Mesendoderm (in vitro differentiated cells): ENCODE measurements at regions not wholly inside any gene's neighbourhood (a gene's known extent, or its start where the extent isn't known, plus 50 kb on each side); places are given as distances from the start of the nearest gene placed in this dataset.
"Not testable (repeated sequence)": the region's sequence is repeated elsewhere in the genome, so short reads cannot be mapped to it uniquely, and the experiment has no call there.

Experiments
- DNase-seq: peaks from one replicate; pipeline ENCODE4 v3.0.0; 2013
- H2AK5ac ChIP-seq: 2 replicates; pipeline ENCODE4 v1.6.1; 2013; ENCODE audit warnings: low read length, inconsistent platforms
- H2BK120ac ChIP-seq: 2 replicates; pipeline ENCODE4 v1.6.1; 2013; ENCODE audit warnings: low read depth, mild to moderate bottlenecking, low read length, moderate library complexity, mixed read lengths
- H2BK15ac ChIP-seq: replicated peaks from 2 replicates; pipeline ENCODE4 v1.6.1; 2013; ENCODE audit warnings: low read depth, mild to moderate bottlenecking, moderate library complexity
- H2BK5ac ChIP-seq: 2 replicates; pipeline ENCODE4 v1.6.1; 2013; ENCODE audit warnings: low read length, inconsistent platforms
- H3K18ac ChIP-seq: 2 replicates; pipeline ENCODE4 v1.6.1; 2013; ENCODE audit warnings: mild to moderate bottlenecking, low read length, mixed read lengths
- H3K23ac ChIP-seq: one replicate; pipeline ENCODE4 v1.6.1; 2013; ENCODE audit warnings: low read length
- H3K27ac ChIP-seq: 2 replicates; pipeline ENCODE4 v1.5.1; 2013; ENCODE audit warnings: low read depth, mild to moderate bottlenecking, inconsistent platforms, low read length, moderate library complexity
- H3K27me3 ChIP-seq: 2 replicates; pipeline ENCODE4 v1.6.1; 2013; ENCODE audit warnings: low read length, control low read depth, mild to moderate bottlenecking, inconsistent platforms; ENCODE audit not compliant: insufficient read depth, poor library complexity
- H3K36me3 ChIP-seq: 2 replicates; pipeline ENCODE4 v1.6.1; 2013; ENCODE audit warnings: low read length, inconsistent platforms; ENCODE audit not compliant: control insufficient read depth, insufficient read depth
- H3K4ac ChIP-seq: one replicate; pipeline ENCODE4 v1.6.1; 2013; ENCODE audit warnings: low read depth, mild to moderate bottlenecking, low read length, moderate library complexity
- H3K4me1 ChIP-seq: 2 replicates; pipeline ENCODE4 v1.6.1; 2013; ENCODE audit warnings: low read depth, low read length, inconsistent platforms; ENCODE audit not compliant: control insufficient read depth
- H3K4me2 ChIP-seq: 2 replicates; pipeline ENCODE4 v1.6.1; 2013; ENCODE audit warnings: low read length
- H3K4me3 ChIP-seq: 2 replicates; pipeline ENCODE4 v1.5.1; 2013; ENCODE audit warnings: mild to moderate bottlenecking, low read length
- H3K56ac ChIP-seq: one replicate; pipeline ENCODE4 v1.6.1; 2013; ENCODE audit warnings: low read length
- H3K79me1 ChIP-seq: 2 replicates; pipeline ENCODE4 v1.6.1; 2013; ENCODE audit warnings: low read length, inconsistent platforms
- H3K79me2 ChIP-seq: 2 replicates; pipeline ENCODE4 v1.6.1; 2013; ENCODE audit warnings: mild to moderate bottlenecking, low read length; ENCODE audit not compliant: control insufficient read depth, insufficient read depth
- H3K9ac ChIP-seq: 2 replicates; pipeline ENCODE4 v1.6.1; 2013; ENCODE audit warnings: low read length, inconsistent platforms
- H4K5ac ChIP-seq: one replicate; pipeline ENCODE4 v1.6.1; 2013; ENCODE audit warnings: low read length
- H4K8ac ChIP-seq: one replicate; pipeline ENCODE4 v1.6.1; 2013; ENCODE audit warnings: low read depth, mild to moderate bottlenecking, control low read depth, low read length, moderate library complexity
- WGBS: extraction: QIAGEN DNeasy Blood & Tissue Kit; methylation state at CpG from one replicate; pipeline ENCODE4 v1.1.7; 2013; ENCODE audit warnings: low lambda C conversion rate, missing lambda C conversion rate; ENCODE audit not compliant: insufficient coverage; ENCODE audit errors: extremely low coverage; 5-methylcytosine and 5-hydroxymethylcytosine counted together

- Histone ChIP-seq H3K9ac (no peak overlapping the region), H2BK120ac (no peak overlapping the region), H4K8ac (no peak overlapping the region), H3K23ac (no peak overlapping the region), H3K4ac (no peak overlapping the region), H3K36me3 (no peaks in the 10 kb centered on the region), H4K5ac (no peak overlapping the region), H3K27me3 (no peaks in the 10 kb centered on the region), H3K79me2 (no peaks in the 10 kb centered on the region), H2BK15ac (no peak overlapping the region), H3K79me1 (no peaks in the 10 kb centered on the region), H3K4me2 (no peak overlapping the region), H3K4me3 (no peak overlapping the region), H3K18ac (no peak overlapping the region), H3K4me1 (no peaks in the 10 kb centered on the region), H3K27ac (no peak overlapping the region), H2AK5ac (no peak overlapping the region), H2BK5ac (no peak overlapping the region), H3K56ac (no peak overlapping the region)
- no peak for DNase-seq
- no CpG with 5 or more reads among the region's 5 CpGs for WGBS
These were observed 828.4 kb upstream of the SLC10A2 start for GRCh38 chr13:103894626-103895025.

- no peaks in the 10 kb centered on the region for H3K79me2 ChIP-seq
- no peak overlapping the region for H2AK5ac ChIP-seq
- H3K18ac ChIP-seq, result no peak overlapping the region
- no peak overlapping the region for H3K27ac ChIP-seq
- H3K9ac ChIP-seq, result no peak overlapping the region
- H3K79me1 ChIP-seq, result no peaks in the 10 kb centered on the region
- H4K8ac ChIP-seq, result no peak overlapping the region
- H3K56ac ChIP-seq, result no peak overlapping the region
- no peaks in the 10 kb centered on the region for H3K4me1 ChIP-seq
- no peak overlapping the region for H3K23ac ChIP-seq
- H2BK5ac ChIP-seq, result no peak overlapping the region
- H2BK15ac ChIP-seq, result no peak overlapping the region
- no peak overlapping the region for H3K4ac ChIP-seq
- H2BK120ac ChIP-seq, result no peak overlapping the region
- H3K36me3 ChIP-seq, result no peaks in the 10 kb centered on the region
- peak; percentile 37 for DNase-seq
- no peak overlapping the region for H3K4me2 ChIP-seq
- no peak overlapping the region for H3K4me3 ChIP-seq
- WGBS, result no CpG with 5 or more reads among the region's 7 CpGs
- no peak overlapping the region for H4K5ac ChIP-seq
- H3K27me3 ChIP-seq, result no peaks in the 10 kb centered on the region
These were observed 818.0 kb upstream of the SLC10A2 start for GRCh38 chr13:103884101-103884723.

GRCh38 chr13:103883698-103884097 is 817.5 kb upstream of the SLC10A2 start:
- H3K79me2 ChIP-seq, result no peaks in the 10 kb centered on the region
- H2BK120ac ChIP-seq, result no peak overlapping the region
- no peak overlapping the region for H3K27ac ChIP-seq
- H2BK5ac ChIP-seq, result no peak overlapping the region
- H2BK15ac ChIP-seq, result no peak overlapping the region
- no peak overlapping the region for H3K9ac ChIP-seq
- no peaks in the 10 kb centered on the region for H3K27me3 ChIP-seq
- no peak overlapping the region for H3K4me2 ChIP-seq
- peak; percentile 1 for DNase-seq
- H4K5ac ChIP-seq, result no peak overlapping the region
- no peak overlapping the region for H3K4ac ChIP-seq
- H3K18ac ChIP-seq, result no peak overlapping the region
- WGBS, result no CpG with 5 or more reads among the region's 8 CpGs
- H2AK5ac ChIP-seq, result no peak overlapping the region
- no peak overlapping the region for H3K23ac ChIP-seq
- H4K8ac ChIP-seq, result no peak overlapping the region
- H3K4me1 ChIP-seq, result no peaks in the 10 kb centered on the region
- H3K36me3 ChIP-seq, result no peaks in the 10 kb centered on the region
- no peak overlapping the region for H3K56ac ChIP-seq
- no peak overlapping the region for H3K4me3 ChIP-seq
- H3K79me1 ChIP-seq, result no peaks in the 10 kb centered on the region

GRCh38 chr13:103883164-103883563 is 816.9 kb upstream of the SLC10A2 start:
- no peak overlapping the region for H4K8ac ChIP-seq
- H2BK5ac ChIP-seq, result no peak overlapping the region
- no peak overlapping the region for H3K4me3 ChIP-seq
- H3K18ac ChIP-seq, result no peak overlapping the region
- H3K36me3 ChIP-seq, result no peaks in the 10 kb centered on the region
- H3K79me1 ChIP-seq, result no peaks in the 10 kb centered on the region
- no peaks in the 10 kb centered on the region for H3K4me1 ChIP-seq
- H2BK15ac ChIP-seq, result no peak overlapping the region
- no peak overlapping the region for H2AK5ac ChIP-seq
- H3K27ac ChIP-seq, result no peak overlapping the region
- H4K5ac ChIP-seq, result no peak overlapping the region
- WGBS, result no CpG with 5 or more reads among the region's 7 CpGs
- no peaks in the 10 kb centered on the region for H3K79me2 ChIP-seq
- H3K23ac ChIP-seq, result no peak overlapping the region
- no peaks in the 10 kb centered on the region for H3K27me3 ChIP-seq
- DNase-seq, result peak; percentile 94
- H3K9ac ChIP-seq, result no peak overlapping the region
- H3K56ac ChIP-seq, result no peak overlapping the region
- H3K4ac ChIP-seq, result no peak overlapping the region
- H2BK120ac ChIP-seq, result no peak overlapping the region
- no peak overlapping the region for H3K4me2 ChIP-seq

- no CpG with 5 or more reads among the region's 13 CpGs for WGBS
- H3K27ac ChIP-seq, H3K27me3 ChIP-seq, H3K36me3 ChIP-seq, H3K4ac ChIP-seq, H4K8ac ChIP-seq, H3K4me3 ChIP-seq, H3K4me2 ChIP-seq, H2BK120ac ChIP-seq, H2BK15ac ChIP-seq, H3K56ac ChIP-seq, H3K79me2 ChIP-seq, H3K18ac ChIP-seq, H3K9ac ChIP-seq, H3K4me1 ChIP-seq, DNase-seq, H3K23ac ChIP-seq, H2BK5ac ChIP-seq, H2AK5ac ChIP-seq, H3K79me1 ChIP-seq, H4K5ac ChIP-seq: not testable (repeated sequence)
These were observed 813.9 kb upstream of the SLC10A2 start for GRCh38 chr13:103880146-103880545.
